ENCODE measurements at regions not wholly inside any gene's neighbourhood (a gene's known extent, or its start where the extent isn't known, plus 50 kb on each side); places are given as distances from the start of the nearest gene placed in this dataset.

DNA sequence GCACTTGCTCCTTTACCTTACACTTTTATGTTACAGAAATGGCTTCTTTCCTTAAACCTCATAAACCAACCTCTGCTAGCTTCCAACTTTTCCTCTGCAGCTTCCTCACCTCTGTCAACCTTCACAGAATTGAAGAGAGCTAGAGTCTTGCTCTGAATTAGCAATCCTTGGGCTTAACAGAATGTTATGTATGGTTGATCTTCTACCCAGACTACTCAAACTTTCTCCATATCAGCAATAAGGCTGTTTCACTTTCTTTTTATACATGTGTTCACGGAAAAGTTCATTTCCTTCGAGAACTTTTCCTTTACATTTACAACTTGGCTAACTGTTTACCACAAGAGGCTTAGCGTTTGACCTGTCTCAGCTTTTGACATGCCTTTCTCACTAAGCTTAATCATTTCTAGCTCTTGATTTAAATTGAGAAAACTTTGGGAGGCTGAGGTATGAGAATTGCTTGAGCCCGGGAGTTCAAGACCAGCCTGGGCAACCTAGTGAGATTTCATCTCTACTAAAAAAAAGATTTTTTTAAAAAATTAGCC, 207.3 kb downstream of the BMP7 start (continued):
- TF ChIP-seq BCL3 (IDR thresholded peaks at IDR 0.05; ENCODE audit: borderline replicate concordance, insufficient read depth, low read depth, low read length, poor library complexity, severe bottlenecking): no peak
- TF ChIP-seq, protein P1, sequence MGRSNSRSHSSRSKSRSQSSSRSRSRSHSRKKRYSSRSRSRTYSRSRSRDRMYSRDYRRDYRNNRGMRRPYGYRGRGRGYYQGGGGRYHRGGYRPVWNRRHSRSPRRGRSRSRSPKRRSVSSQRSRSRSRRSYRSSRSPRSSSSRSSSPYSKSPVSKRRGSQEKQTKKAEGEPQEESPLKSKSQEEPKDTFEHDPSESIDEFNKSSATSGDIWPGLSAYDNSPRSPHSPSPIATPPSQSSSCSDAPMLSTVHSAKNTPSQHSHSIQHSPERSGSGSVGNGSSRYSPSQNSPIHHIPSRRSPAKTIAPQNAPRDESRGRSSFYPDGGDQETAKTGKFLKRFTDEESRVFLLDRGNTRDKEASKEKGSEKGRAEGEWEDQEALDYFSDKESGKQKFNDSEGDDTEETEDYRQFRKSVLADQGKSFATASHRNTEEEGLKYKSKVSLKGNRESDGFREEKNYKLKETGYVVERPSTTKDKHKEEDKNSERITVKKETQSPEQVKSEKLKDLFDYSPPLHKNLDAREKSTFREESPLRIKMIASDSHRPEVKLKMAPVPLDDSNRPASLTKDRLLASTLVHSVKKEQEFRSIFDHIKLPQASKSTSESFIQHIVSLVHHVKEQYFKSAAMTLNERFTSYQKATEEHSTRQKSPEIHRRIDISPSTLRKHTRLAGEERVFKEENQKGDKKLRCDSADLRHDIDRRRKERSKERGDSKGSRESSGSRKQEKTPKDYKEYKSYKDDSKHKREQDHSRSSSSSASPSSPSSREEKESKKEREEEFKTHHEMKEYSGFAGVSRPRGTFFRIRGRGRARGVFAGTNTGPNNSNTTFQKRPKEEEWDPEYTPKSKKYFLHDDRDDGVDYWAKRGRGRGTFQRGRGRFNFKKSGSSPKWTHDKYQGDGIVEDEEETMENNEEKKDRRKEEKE (IDR thresholded peaks at IDR 0.05): no peak

- 0% methylated on average over 8 of the region's 8 CpGs for WGBS (ENCODE audit: insufficient coverage, insufficient replicate concordance, low lambda C conversion rate, missing lambda C conversion rate)
- Histone ChIP-seq H3K9me3 (replicated peaks; ENCODE audit: control insufficient read depth, insufficient read depth, low read length) (no peaks in the 10 kb centered on the region), H3K4me2 (ENCODE audit: control insufficient read depth, insufficient read depth) (no peak overlapping the region), H3K4me3 (no peak overlapping the region), H3K4me1 (ENCODE audit: control insufficient read depth, insufficient read depth, low read length) (no peaks in the 10 kb centered on the region), H3K27ac (ENCODE audit: control insufficient read depth, insufficient read depth) (no peak overlapping the region), H3K36me3 (ENCODE audit: control insufficient read depth in 2 of 2, insufficient read depth in 2 of 2, low read length in 1 of 2) (no peaks in the 10 kb centered on the region), H3K9ac (ENCODE audit: control insufficient read depth, insufficient read depth, low read length) (no peak overlapping the region), H4K20me1 (ENCODE audit: control insufficient read depth, insufficient read depth) (no peaks in the 10 kb centered on the region), H3K27me3 (replicated peaks in 1 of 2; ENCODE audit: control insufficient read depth in 2 of 2, insufficient read depth in 2 of 2, low read length in 1 of 2) (peaks cover 0 to 3% of the 10 kb centered on the region in 2 experiments; a peak in 3 of 4 replicates), H3K79me2 (ENCODE audit: control insufficient read depth, insufficient read depth, low read length) (no peaks in the 10 kb centered on the region), H2AFZ (ENCODE audit: control insufficient read depth, low read depth, low read length) (no peak overlapping the region)
- no TSS peak for BruUV-seq (replicated peaks)
- RAD21 ChIA-PET (ENCODE audit: unreplicated experiment): no interaction called here
- no peak for ATAC-seq
- POLR2A ChIA-PET: no interaction called here
- intact Hi-C loops (cut with micrococcal nuclease; ENCODE audit: unreplicated experiment) (no loop called here), in situ Hi-C loops (cut with MboI) (no loop called here)
- SMC1A ChIA-PET (ENCODE audit: uncharacterized antibody, unreplicated experiment): interaction anchor here (1.4 kb wide), 1 partner anchor 510 kb away, joined by 5 read pairs; no protein-coding TSS in a partner anchor
- no peak for DNase-seq (ENCODE audit: low read depth, low spot score)
- CTCF ChIA-PET: no interaction called here
- no peak for FAIRE-seq
- TF ChIP-seq MEF2A (IDR thresholded peaks at IDR 0.05; ENCODE audit: insufficient read depth, low read depth, low read length): no peak
- no peak for TF ChIP-seq SMC3 (IDR thresholded peaks at IDR 0.05; ENCODE audit: borderline replicate concordance, low read length)
- TF ChIP-seq, protein P2, sequence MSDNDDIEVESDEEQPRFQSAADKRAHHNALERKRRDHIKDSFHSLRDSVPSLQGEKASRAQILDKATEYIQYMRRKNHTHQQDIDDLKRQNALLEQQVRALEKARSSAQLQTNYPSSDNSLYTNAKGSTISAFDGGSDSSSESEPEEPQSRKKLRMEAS (IDR thresholded peaks at IDR 0.05; ENCODE audit: low read depth, low read length): no peak
- TF ChIP-seq CUX1 (IDR thresholded peaks at IDR 0.05; ENCODE audit: insufficient replicate concordance, low read depth, low read length): no peak
- TF ChIP-seq SIN3A (IDR thresholded peaks at IDR 0.05; ENCODE audit: low read depth, low read length): no peak
- TF ChIP-seq IRF3 (IDR thresholded peaks at IDR 0.05): no peak
- no peak for TF ChIP-seq GATAD2B (conservative IDR thresholded peaks at IDR 0.05; ENCODE audit: low read depth)
These were observed 205.9 kb downstream of the BMP7 start for GRCh38 chr20:57060407-57061050.
